ENCODE measurements at regions not wholly inside any gene's neighbourhood (a gene's known extent, or its start where the extent isn't known, plus 50 kb on each side); places are given as distances from the start of the nearest gene placed in this dataset.

- TF ChIP-seq PBX2 (CRISPR knock-in tag; IDR thresholded peaks at IDR 0.05) (no peak), TMF1 (CRISPR knock-in tag; IDR thresholded peaks at IDR 0.05; ENCODE audit: low read depth) (no peak), ZNF704 (CRISPR knock-in tag; IDR thresholded peaks at IDR 0.05; ENCODE audit: borderline replicate concordance) (no peak), PRMT3 (CRISPR knock-in tag; IDR thresholded peaks at IDR 0.05; ENCODE audit: borderline replicate concordance, low read depth) (no peak), PLSCR1 (CRISPR knock-in tag; IDR thresholded peaks at IDR 0.05; ENCODE audit: borderline replicate concordance) (no peak), ZNF567 (CRISPR knock-in tag; IDR thresholded peaks at IDR 0.05; ENCODE audit: borderline replicate concordance) (no peak; the same call in 1 of the 2 replicates), ZNF687 (CRISPR knock-in tag; IDR thresholded peaks at IDR 0.05) (peak; percentile 53; the same call in 1 of the 2 replicates), BATF2 (CRISPR knock-in tag; IDR thresholded peaks at IDR 0.05) (no peak), ZNF20 (CRISPR knock-in tag; IDR thresholded peaks at IDR 0.05) (no peak), FLYWCH1 (CRISPR knock-in tag; IDR thresholded peaks at IDR 0.05) (no peak), BORCS8-MEF2B (CRISPR knock-in tag; IDR thresholded peaks at IDR 0.05) (no peak; the same call in none of the 2 replicates), ZNF580 (CRISPR knock-in tag; IDR thresholded peaks at IDR 0.05; ENCODE audit: borderline replicate concordance, low read depth) (peak; percentile 57; the same call in 1 of the 2 replicates)
Observed at GRCh38 chr20:17856024-17856564, 112.5 kb downstream of the SNX5 start (continued).

All from HepG2 (cell line).